ENCODE measurements at regions not wholly inside any gene's neighbourhood (a gene's known extent, or its start where the extent isn't known, plus 50 kb on each side); places are given as distances from the start of the nearest gene placed in this dataset.

DNA sequence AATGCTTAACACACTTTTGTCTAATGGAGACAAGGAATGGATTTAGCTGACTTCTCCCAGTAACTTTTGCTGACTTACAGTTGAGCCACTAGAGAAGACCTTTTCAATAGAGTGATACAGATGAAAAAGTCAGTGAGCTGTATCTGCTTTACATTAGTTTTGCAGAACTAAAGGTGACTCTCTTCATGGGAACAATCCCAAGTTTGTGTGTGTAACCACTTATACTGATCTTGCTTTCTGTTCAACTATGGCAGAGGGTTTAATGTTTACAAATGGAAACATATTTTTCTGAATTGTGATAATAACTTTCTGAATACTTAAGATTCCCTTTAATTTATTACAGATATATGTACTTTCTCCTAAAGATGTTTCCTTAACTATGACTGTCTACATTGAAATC lies 182.6 kb upstream of the PUDP start:
- Histone ChIP-seq H3K27ac (ENCODE audit: low read length) (no peak overlapping the region), H3K9ac (ENCODE audit: low read length) (no peak overlapping the region), H3K4me3 (ENCODE audit: low read length) (no peak overlapping the region), H3K9me3 (ENCODE audit: control insufficient read depth, low read depth, low read length) (no peaks in the 10 kb centered on the region), H3K4me1 (ENCODE audit: control insufficient read depth, low read depth, low read length) (peaks cover 4% of the 10 kb centered on the region), H3K36me3 (ENCODE audit: control insufficient read depth, low read depth, low read length) (no peaks in the 10 kb centered on the region), H3K27me3 (ENCODE audit: control insufficient read depth, insufficient read depth, low read length) (no peaks in the 10 kb centered on the region)

DNA sequence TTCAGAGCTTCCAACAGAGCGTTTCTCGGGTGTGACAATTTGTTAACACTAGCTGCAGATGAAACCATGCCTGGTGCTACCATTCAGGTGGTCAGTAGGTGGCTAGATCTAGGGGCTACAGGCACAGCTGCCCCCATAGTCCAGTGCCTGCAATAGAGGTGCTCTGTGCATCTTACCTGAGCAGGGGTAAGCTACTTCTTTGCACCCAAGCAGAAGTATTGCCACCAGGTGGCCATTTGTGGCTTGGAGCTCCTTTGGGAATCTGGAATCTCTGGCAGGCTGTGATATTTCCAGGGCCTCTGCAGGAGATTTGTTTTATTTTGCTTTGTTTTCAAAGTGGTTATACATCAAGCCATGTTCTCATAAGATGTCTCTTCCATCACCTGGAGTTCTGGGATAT lies 170.7 kb upstream of the PUDP start:
- Histone ChIP-seq H3K9ac (ENCODE audit: low read length) (no peak overlapping the region), H3K27ac (ENCODE audit: low read length) (no peak overlapping the region), H3K9me3 (ENCODE audit: control insufficient read depth, low read depth, low read length) (no peaks in the 10 kb centered on the region), H3K4me3 (ENCODE audit: low read length) (no peak overlapping the region), H3K4me1 (ENCODE audit: control insufficient read depth, low read depth, low read length) (no peaks in the 10 kb centered on the region), H3K27me3 (ENCODE audit: control insufficient read depth, insufficient read depth, low read length) (no peaks in the 10 kb centered on the region), H3K36me3 (ENCODE audit: control insufficient read depth, low read depth, low read length) (no peaks in the 10 kb centered on the region)

DNA sequence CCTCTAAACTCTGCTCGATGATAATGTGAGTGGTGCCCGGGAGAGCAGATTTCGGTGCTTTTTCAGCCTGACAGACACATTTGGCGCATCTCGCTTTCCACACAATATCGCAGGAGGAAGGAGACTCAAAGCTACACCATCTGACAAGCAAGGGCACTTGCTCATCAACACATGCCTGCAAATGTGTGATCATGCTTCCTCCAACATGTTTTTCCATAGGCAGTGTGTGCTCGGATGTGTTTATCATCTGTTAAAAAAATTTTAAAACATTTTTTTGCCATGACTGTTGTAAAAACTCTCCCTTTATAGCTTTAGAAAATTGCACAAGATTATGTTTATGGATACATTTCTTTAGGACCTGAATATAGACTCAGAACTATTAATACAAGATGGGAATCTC lies 170.3 kb upstream of the PUDP start:
- no peaks in the 10 kb centered on the region for H3K4me1 ChIP-seq (ENCODE audit: control insufficient read depth, low read depth, low read length)
- no peaks in the 10 kb centered on the region for H3K36me3 ChIP-seq (ENCODE audit: control insufficient read depth, low read depth, low read length)
- no peak overlapping the region for H3K4me3 ChIP-seq (ENCODE audit: low read length)
- H3K9me3 ChIP-seq (ENCODE audit: control insufficient read depth, low read depth, low read length): no peaks in the 10 kb centered on the region
- H3K27me3 ChIP-seq (ENCODE audit: control insufficient read depth, insufficient read depth, low read length): no peaks in the 10 kb centered on the region
- no peak overlapping the region for H3K9ac ChIP-seq (ENCODE audit: low read length)
- no peak overlapping the region for H3K27ac ChIP-seq (ENCODE audit: low read length)

DNA sequence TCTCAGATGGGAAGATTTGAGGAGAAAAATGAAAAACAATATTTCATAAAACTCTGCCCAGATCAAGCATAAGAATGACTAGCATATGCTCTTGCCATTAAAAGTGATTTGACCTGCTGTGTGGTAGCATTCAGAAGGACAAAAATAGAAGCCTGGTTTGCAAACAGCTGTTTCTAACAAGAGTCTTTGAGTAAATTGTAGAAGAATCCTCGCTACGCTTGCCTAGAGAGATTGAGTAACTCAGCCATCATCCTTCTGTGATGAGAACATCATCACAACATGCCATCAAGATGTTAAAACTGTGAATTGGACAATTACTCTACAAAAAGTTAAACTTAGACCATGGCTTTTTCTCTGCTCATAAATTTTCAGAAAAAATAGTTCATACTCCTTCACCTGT lies 168.9 kb upstream of the PUDP start:
- no peaks in the 10 kb centered on the region for H3K4me1 ChIP-seq (ENCODE audit: control insufficient read depth, low read depth, low read length)
- H3K9me3 ChIP-seq (ENCODE audit: control insufficient read depth, low read depth, low read length): no peaks in the 10 kb centered on the region
- no peaks in the 10 kb centered on the region for H3K27me3 ChIP-seq (ENCODE audit: control insufficient read depth, insufficient read depth, low read length)
- no peaks in the 10 kb centered on the region for H3K36me3 ChIP-seq (ENCODE audit: control insufficient read depth, low read depth, low read length)
- no peak overlapping the region for H3K9ac ChIP-seq (ENCODE audit: low read length)
- no peak overlapping the region for H3K4me3 ChIP-seq (ENCODE audit: low read length)
- H3K27ac ChIP-seq (ENCODE audit: low read length): no peak overlapping the region

DNA sequence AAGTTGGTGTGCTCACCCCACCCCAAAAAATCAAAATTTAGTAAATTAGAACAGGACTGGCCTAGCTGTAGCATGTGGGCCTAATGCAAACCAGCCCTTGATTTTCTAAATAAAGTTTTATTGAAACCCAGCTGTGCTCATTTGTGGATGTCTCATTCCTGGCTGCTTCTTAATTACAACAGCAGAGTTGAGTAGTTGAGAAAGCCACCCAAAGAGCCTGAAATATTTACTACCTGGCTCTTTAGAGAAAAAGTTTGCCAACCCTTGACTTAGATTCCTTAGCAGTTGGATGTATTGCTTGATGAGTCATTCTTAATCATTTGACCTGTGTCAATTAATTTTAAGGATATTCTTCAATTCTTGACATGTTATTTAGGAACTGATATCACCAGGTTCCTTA lies 168.3 kb upstream of the PUDP start:
- Histone ChIP-seq H3K9me3 (ENCODE audit: control insufficient read depth, low read depth, low read length) (no peaks in the 10 kb centered on the region), H3K4me3 (ENCODE audit: low read length) (no peak overlapping the region), H3K4me1 (ENCODE audit: control insufficient read depth, low read depth, low read length) (no peaks in the 10 kb centered on the region), H3K9ac (ENCODE audit: low read length) (no peak overlapping the region), H3K27me3 (ENCODE audit: control insufficient read depth, insufficient read depth, low read length) (no peaks in the 10 kb centered on the region), H3K36me3 (ENCODE audit: control insufficient read depth, low read depth, low read length) (no peaks in the 10 kb centered on the region), H3K27ac (ENCODE audit: low read length) (no peak overlapping the region)

DNA sequence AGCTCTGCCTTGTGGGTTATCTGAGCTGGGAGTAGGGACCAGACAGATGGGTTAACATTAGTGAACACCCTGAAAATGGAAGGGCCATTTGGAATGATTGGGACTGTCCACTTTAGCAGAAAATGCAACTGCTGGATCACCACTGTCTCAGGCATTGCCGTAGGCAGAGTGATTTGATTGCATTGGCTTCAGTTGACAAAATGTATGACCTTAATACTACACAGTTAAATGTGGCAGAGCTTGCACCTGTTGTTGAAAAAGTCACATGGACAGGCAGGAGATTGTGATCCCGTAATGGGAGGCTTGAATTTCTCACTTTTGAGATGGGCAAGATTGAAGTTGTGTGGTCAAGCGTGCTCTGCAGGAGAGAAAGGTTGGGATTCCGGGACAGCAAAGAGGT lies 166.5 kb upstream of the PUDP start:
- no peaks in the 10 kb centered on the region for H3K9me3 ChIP-seq (ENCODE audit: control insufficient read depth, low read depth, low read length)
- no peak overlapping the region for H3K27ac ChIP-seq (ENCODE audit: low read length)
- H3K9ac ChIP-seq (ENCODE audit: low read length): no peak overlapping the region
- H3K36me3 ChIP-seq (ENCODE audit: control insufficient read depth, low read depth, low read length): no peaks in the 10 kb centered on the region
- H3K27me3 ChIP-seq (ENCODE audit: control insufficient read depth, insufficient read depth, low read length): no peaks in the 10 kb centered on the region
- no peaks in the 10 kb centered on the region for H3K4me1 ChIP-seq (ENCODE audit: control insufficient read depth, low read depth, low read length)
- no peak overlapping the region for H3K4me3 ChIP-seq (ENCODE audit: low read length)

DNA sequence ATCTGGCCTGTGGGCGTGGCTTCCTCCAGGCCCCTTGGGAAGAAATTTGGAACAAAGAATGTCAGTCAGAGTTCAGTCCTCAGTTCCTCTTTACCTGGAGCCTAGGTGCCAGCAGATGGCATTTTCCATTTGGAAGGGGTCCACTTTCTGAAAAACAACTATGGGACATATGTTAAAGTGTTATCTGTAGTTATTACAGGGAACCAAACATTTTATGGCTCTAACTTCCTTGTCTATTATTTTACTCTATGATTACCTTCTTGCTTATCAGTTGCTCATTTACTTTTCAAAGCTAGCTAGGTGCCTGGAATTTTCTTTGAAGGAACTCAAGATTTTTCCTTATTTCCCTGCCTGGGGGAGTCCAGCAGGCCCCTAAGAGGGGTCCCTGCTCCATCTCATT lies 159.8 kb upstream of the PUDP start:
- no peaks in the 10 kb centered on the region for H3K4me1 ChIP-seq (ENCODE audit: control insufficient read depth, low read depth, low read length)
- no peaks in the 10 kb centered on the region for H3K27me3 ChIP-seq (ENCODE audit: control insufficient read depth, insufficient read depth, low read length)
- no peaks in the 10 kb centered on the region for H3K9me3 ChIP-seq (ENCODE audit: control insufficient read depth, low read depth, low read length)
- no peaks in the 10 kb centered on the region for H3K36me3 ChIP-seq (ENCODE audit: control insufficient read depth, low read depth, low read length)
- no peak overlapping the region for H3K9ac ChIP-seq (ENCODE audit: low read length)
- no peak overlapping the region for H3K27ac ChIP-seq (ENCODE audit: low read length)
- H3K4me3 ChIP-seq (ENCODE audit: low read length): no peak overlapping the region

DNA sequence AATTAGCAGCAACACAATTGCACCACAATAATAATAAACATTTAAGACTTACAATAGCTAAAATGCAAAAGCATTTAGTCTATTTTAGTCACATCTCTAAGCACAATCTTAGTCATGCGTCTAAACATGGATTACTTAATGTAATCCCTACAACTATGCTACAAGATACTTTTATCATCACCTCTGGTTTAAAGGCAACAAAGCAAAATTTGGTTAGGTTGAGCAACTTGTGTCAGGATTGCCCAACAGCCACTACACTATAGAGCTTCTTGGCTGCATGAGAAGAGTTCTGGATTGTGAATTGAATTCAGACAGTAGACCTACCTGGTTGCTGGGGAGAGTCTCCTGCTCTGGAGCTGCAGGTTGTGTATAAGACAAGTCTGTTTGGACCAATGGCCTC lies 146.5 kb upstream of the PUDP start:
- Histone ChIP-seq H3K4me3 (ENCODE audit: low read length) (no peak overlapping the region), H3K36me3 (ENCODE audit: control insufficient read depth, low read depth, low read length) (no peaks in the 10 kb centered on the region), H3K27me3 (ENCODE audit: control insufficient read depth, insufficient read depth, low read length) (no peaks in the 10 kb centered on the region), H3K27ac (ENCODE audit: low read length) (no peak overlapping the region), H3K4me1 (ENCODE audit: control insufficient read depth, low read depth, low read length) (peaks cover 9% of the 10 kb centered on the region), H3K9ac (ENCODE audit: low read length) (no peak overlapping the region), H3K9me3 (ENCODE audit: control insufficient read depth, low read depth, low read length) (no peaks in the 10 kb centered on the region)

DNA sequence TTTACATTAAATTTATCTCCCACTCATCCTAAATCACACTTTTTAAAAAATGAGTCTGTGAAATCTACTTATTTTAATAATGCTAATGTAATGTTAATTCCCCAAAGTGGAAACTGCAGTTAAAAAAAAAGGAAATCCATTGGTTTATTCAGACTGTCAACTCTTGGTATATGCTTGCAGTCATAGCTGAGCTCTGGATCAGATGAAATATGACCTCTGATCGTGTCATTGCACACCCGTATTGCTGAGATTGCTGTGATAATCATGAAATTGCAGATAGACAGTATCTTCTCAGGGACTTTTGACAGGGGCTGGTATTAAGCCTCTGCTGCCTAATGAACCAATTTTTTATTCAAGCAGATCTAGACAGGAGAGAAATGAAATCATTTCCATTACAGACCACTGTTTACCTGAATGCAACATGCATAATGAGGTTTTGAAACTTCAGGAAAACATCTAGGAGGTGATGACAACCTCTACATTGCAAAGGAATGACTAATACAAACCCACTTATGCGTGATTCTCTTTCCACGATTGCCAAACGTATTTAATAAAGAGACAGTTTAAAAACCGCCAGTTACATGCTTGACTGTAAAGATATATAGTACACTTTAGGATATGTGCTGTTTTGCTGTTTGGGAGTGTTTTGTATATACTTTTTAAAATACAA lies 138.3 kb upstream of the PUDP start:
- Histone ChIP-seq H3K27me3 (ENCODE audit: control insufficient read depth, insufficient read depth, low read length) (no peaks in the 10 kb centered on the region), H3K36me3 (ENCODE audit: control insufficient read depth, low read depth, low read length) (no peaks in the 10 kb centered on the region), H3K9ac (ENCODE audit: low read length) (no peak overlapping the region), H3K27ac (ENCODE audit: low read length) (no peak overlapping the region), H3K4me3 (ENCODE audit: low read length) (no peak overlapping the region), H3K9me3 (ENCODE audit: control insufficient read depth, low read depth, low read length) (no peaks in the 10 kb centered on the region), H3K4me1 (ENCODE audit: control insufficient read depth, low read depth, low read length) (peaks cover 9% of the 10 kb centered on the region)

DNA sequence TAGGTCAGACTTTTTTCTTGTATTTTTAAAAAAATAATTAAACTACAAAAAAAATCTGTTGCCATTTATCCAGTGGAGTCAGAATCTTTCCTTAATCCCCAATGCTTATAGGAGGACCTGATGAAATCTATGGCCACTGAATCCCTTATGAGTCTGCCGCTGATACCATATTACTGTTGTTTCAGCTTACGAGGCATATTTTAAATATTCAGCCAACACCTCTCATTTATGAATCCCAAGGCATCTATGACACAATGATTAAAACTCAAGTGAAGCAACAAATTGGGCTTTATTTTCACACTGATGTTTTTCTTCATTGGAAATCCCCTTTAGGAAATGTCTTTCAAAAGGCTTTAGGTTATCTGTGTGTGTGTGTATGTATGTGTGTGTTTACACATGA lies 137.8 kb upstream of the PUDP start:
- no peaks in the 10 kb centered on the region for H3K36me3 ChIP-seq (ENCODE audit: control insufficient read depth, low read depth, low read length)
- H3K27me3 ChIP-seq (ENCODE audit: control insufficient read depth, insufficient read depth, low read length): no peaks in the 10 kb centered on the region
- H3K27ac ChIP-seq (ENCODE audit: low read length): no peak overlapping the region
- no peak overlapping the region for H3K4me3 ChIP-seq (ENCODE audit: low read length)
- H3K9ac ChIP-seq (ENCODE audit: low read length): no peak overlapping the region
- H3K9me3 ChIP-seq (ENCODE audit: control insufficient read depth, low read depth, low read length): no peaks in the 10 kb centered on the region
- H3K4me1 ChIP-seq (ENCODE audit: control insufficient read depth, low read depth, low read length): peaks cover 4% of the 10 kb centered on the region

DNA sequence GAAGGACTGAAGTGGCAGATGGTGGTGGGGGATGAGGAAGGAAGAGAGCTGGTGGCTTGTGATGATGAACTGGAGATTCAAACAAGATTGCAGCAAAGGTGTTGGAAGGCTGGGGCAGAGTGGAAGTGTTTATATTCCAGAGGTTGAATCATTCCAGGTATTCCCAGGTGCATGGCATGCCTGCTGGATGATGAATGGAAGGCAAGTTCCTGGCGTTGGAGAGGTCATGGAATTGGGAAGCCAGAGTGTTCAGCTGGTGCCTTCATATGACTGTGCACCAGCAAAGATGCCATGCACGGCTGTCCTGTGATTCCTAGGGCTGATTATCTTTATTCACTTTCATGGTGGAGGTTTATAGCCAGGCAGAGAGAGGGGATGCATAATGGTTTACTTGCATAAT lies 135.8 kb upstream of the PUDP start:
- no peaks in the 10 kb centered on the region for H3K9me3 ChIP-seq (ENCODE audit: control insufficient read depth, low read depth, low read length)
- no peak overlapping the region for H3K27ac ChIP-seq (ENCODE audit: low read length)
- no peaks in the 10 kb centered on the region for H3K27me3 ChIP-seq (ENCODE audit: control insufficient read depth, insufficient read depth, low read length)
- H3K36me3 ChIP-seq (ENCODE audit: control insufficient read depth, low read depth, low read length): no peaks in the 10 kb centered on the region
- no peak overlapping the region for H3K9ac ChIP-seq (ENCODE audit: low read length)
- no peak overlapping the region for H3K4me3 ChIP-seq (ENCODE audit: low read length)
- H3K4me1 ChIP-seq (ENCODE audit: control insufficient read depth, low read depth, low read length): no peaks in the 10 kb centered on the region

DNA sequence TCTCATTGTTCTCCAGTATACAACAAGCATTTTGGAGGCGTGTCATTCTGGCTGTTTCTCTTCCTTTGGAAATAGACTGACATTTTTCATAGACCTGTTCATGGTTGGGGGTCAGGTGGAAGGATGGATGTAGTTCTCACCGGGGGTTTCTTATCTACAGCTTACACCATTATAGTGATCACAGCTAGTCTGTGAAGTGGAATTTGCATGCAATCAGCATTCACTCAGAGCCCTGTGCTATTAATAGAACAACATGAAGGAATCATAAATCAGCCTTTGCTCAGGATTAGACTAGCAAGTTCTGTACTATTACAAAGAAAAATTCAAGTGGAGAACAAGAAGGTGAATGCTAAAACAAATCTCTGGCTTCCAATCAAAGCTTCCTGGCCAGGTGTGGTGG lies 132.6 kb upstream of the PUDP start:
- no peaks in the 10 kb centered on the region for H3K36me3 ChIP-seq (ENCODE audit: control insufficient read depth, low read depth, low read length)
- H3K27ac ChIP-seq (ENCODE audit: low read length): no peak overlapping the region
- H3K27me3 ChIP-seq (ENCODE audit: control insufficient read depth, insufficient read depth, low read length): no peaks in the 10 kb centered on the region
- H3K9ac ChIP-seq (ENCODE audit: low read length): no peak overlapping the region
- H3K9me3 ChIP-seq (ENCODE audit: control insufficient read depth, low read depth, low read length): no peaks in the 10 kb centered on the region
- no peak overlapping the region for H3K4me3 ChIP-seq (ENCODE audit: low read length)
- H3K4me1 ChIP-seq (ENCODE audit: control insufficient read depth, low read depth, low read length): no peaks in the 10 kb centered on the region
